GM23338 (cell line): ENCODE measurements at regions not wholly inside any gene's neighbourhood (a gene's known extent, or its start where the extent isn't known, plus 50 kb on each side); places are given as distances from the start of the nearest gene placed in this dataset.

Source experiments
- ATAC-seq: fragments of 200-7000 bp; cut with Tn5 transposase; 3 replicates; pipeline ENCODE4 v1.9.1; 2020
- DNase-seq: peaks from one replicate; pipeline ENCODE4 v3.0.0-alpha.2; 2015; ENCODE audit warnings: low spot score
- H2AFZ ChIP-seq: fragments of 200-600 bp; sonication (generic); 2 replicates; pipeline ENCODE4 v1.8.0; 2016; ENCODE audit warnings: antibody characterized with exemption, mild to moderate bottlenecking, moderate library complexity
- H3F3A ChIP-seq: fragments of 200-600 bp; sonication (generic); replicated peaks from 2 replicates; pipeline ENCODE4 v1.8.0; 2017; ENCODE audit warnings: antibody characterized with exemption, mixed run types, low read depth
- H3K27ac ChIP-seq: fragments of 200-600 bp; sonication (generic); 2 replicates; pipeline ENCODE4 v1.6.1; 2016; ENCODE audit warnings: low read depth
- H3K27me3 ChIP-seq: fragments of 200-600 bp; sonication (generic); 2 replicates; pipeline ENCODE4 v1.8.0; 2016; ENCODE audit warnings: mild to moderate bottlenecking, mixed run types, moderate library complexity; ENCODE audit not compliant: insufficient read depth
- H3K36me3 ChIP-seq: fragments of 200-600 bp; sonication (generic); 2 replicates; pipeline ENCODE4 v1.8.0; 2016; ENCODE audit warnings: mild to moderate bottlenecking; ENCODE audit not compliant: insufficient read depth
- H3K4me1 ChIP-seq: fragments of 200-600 bp; sonication (generic); 2 replicates; pipeline ENCODE4 v1.8.0; 2016; ENCODE audit warnings: mild to moderate bottlenecking, moderate library complexity; ENCODE audit not compliant: insufficient read depth
- H3K4me2 ChIP-seq: fragments of 200-600 bp; sonication (generic); 2 replicates; pipeline ENCODE4 v1.7.1; 2017; ENCODE audit warnings: mixed run types
- H3K4me3 ChIP-seq: fragments of 200-600 bp; sonication (generic); 2 replicates; pipeline ENCODE4 v1.6.1; 2016; ENCODE audit warnings: mixed run types
- H3K79me2 ChIP-seq: fragments of 200-600 bp; sonication (generic); replicated peaks from 2 replicates; pipeline ENCODE4 v1.8.0; 2017; ENCODE audit warnings: mild to moderate bottlenecking; ENCODE audit not compliant: insufficient read depth
- H3K9me2 ChIP-seq: fragments of 200-600 bp; sonication (generic); 2 replicates; pipeline ENCODE4 v1.8.0; 2017; ENCODE audit not compliant: insufficient read depth
- H4K20me1 ChIP-seq: fragments of 200-600 bp; sonication (generic); replicated peaks from 2 replicates; pipeline ENCODE4 v1.8.0; 2017; ENCODE audit warnings: mild to moderate bottlenecking; ENCODE audit not compliant: insufficient read depth
- H3K27ac Mint-ChIP-seq: 2 replicates; pipeline ENCODE4 v1.8.0; 2020; ENCODE audit warnings: inconsistent platforms, mild to moderate bottlenecking, moderate library complexity, mixed read lengths
- H3K27me3 Mint-ChIP-seq: 3 replicates; pipeline ENCODE4 v1.8.0; 2022; ENCODE audit warnings: low read depth, mild to moderate bottlenecking, moderate library complexity, mixed read lengths, inconsistent platforms; ENCODE audit not compliant: insufficient read depth, poor library complexity
- H3K36me3 Mint-ChIP-seq: 3 replicates; pipeline ENCODE4 v1.8.0; 2021; ENCODE audit warnings: low read depth, mild to moderate bottlenecking, inconsistent platforms, moderate library complexity, mixed read lengths
- H3K4me1 Mint-ChIP-seq: 3 replicates; pipeline ENCODE4 v1.8.0; 2020; ENCODE audit warnings: mild to moderate bottlenecking, inconsistent platforms, mixed read lengths
- H3K4me3 Mint-ChIP-seq: 3 replicates; pipeline ENCODE4 v1.8.0; 2021; ENCODE audit warnings: moderate library complexity, mild to moderate bottlenecking, inconsistent platforms, mixed read lengths
- H3K9me3 Mint-ChIP-seq: 3 replicates; pipeline ENCODE4 v1.8.0; 2020; ENCODE audit warnings: moderate library complexity, mild to moderate bottlenecking, inconsistent platforms, mixed read lengths
- CREB1 ChIP-seq: fragments of 250-450 bp; sonication (Bioruptor Pico); IDR thresholded peaks from 2 replicates; pipeline ENCODE4 v1.5.0; 2020; ENCODE audit warnings: low read depth, mild to moderate bottlenecking, moderate library complexity
- ETS1 ChIP-seq: IDR thresholded peaks from 2 replicates; pipeline ENCODE4 v1.6.1; 2016; ENCODE audit warnings: antibody characterized with exemption
- EZH2 ChIP-seq: fragments of 200-600 bp; sonication (generic); IDR thresholded peaks from one replicate; pipeline ENCODE4 v1.8.0; 2017; ENCODE audit warnings: antibody characterized with exemption, mild to moderate bottlenecking, low read depth; ENCODE audit not compliant: unreplicated experiment
- ZNF114 ChIP-seq: fragments of 250-450 bp; sonication (Bioruptor Pico); IDR thresholded peaks from 2 replicates; pipeline ENCODE4 v1.5.0; 2020; ENCODE audit warnings: mild to moderate bottlenecking, moderate library complexity
- ZNF331 ChIP-seq: fragments of 250-450 bp; sonication (Bioruptor Pico); IDR thresholded peaks from 2 replicates; pipeline ENCODE4 v1.5.0; 2020; ENCODE audit warnings: low read depth, mild to moderate bottlenecking, moderate library complexity
- ZNF462 ChIP-seq: fragments of 250-450 bp; sonication (Bioruptor Pico); IDR thresholded peaks from 2 replicates; pipeline ENCODE4 v1.5.0; 2020; ENCODE audit warnings: mild to moderate bottlenecking, moderate library complexity
- TF ChIP-seq, protein P1 (sequence below), 2 experiments: fragments of 200-600 bp in 1 of 2; sonication (generic) in 1 of 2; conservative IDR thresholded peaks; 2 replicates each; pipeline versions ENCODE4 v1.5.1 to v1.6.1; 2016 to 2017; ENCODE audit warnings: antibody characterized with exemption in 2 of 2, low read depth in 2 of 2, mild to moderate bottlenecking in 2 of 2, moderate library complexity in 1 of 2

GRCh38 chr12:59268295-59268809 is 327.5 kb upstream of the SLC16A7 start:
- Histone ChIP-seq H3K36me3 (no peaks in the 10 kb centered on the region), H3K9me2 (0 out of 2 replicates have a peak, but pooled peaks cover 3% of the 10 kb centered on the region), H3K4me3 (no peak overlapping the region), H3K79me2 (no peaks in the 10 kb centered on the region), H3F3A (no peaks in the 10 kb centered on the region), H2AFZ (no peak overlapping the region; the same call in 1 of the 2 replicates), H3K27me3 (no peaks in the 10 kb centered on the region), H3K4me1 (no peaks in the 10 kb centered on the region), H3K27ac (no peak overlapping the region), H4K20me1 (no peaks in the 10 kb centered on the region), H3K4me2 (no peak overlapping the region)
- no peak for TF ChIP-seq CREB1 (CRISPR knock-in tag)
- no peak for TF ChIP-seq ZNF114 (CRISPR knock-in tag)
- TF ChIP-seq ZNF462 (CRISPR knock-in tag) = no peak
- no peak for TF ChIP-seq ZNF331 (CRISPR knock-in tag)
- no peak for TF ChIP-seq EZH2
- TF ChIP-seq, protein P1, sequence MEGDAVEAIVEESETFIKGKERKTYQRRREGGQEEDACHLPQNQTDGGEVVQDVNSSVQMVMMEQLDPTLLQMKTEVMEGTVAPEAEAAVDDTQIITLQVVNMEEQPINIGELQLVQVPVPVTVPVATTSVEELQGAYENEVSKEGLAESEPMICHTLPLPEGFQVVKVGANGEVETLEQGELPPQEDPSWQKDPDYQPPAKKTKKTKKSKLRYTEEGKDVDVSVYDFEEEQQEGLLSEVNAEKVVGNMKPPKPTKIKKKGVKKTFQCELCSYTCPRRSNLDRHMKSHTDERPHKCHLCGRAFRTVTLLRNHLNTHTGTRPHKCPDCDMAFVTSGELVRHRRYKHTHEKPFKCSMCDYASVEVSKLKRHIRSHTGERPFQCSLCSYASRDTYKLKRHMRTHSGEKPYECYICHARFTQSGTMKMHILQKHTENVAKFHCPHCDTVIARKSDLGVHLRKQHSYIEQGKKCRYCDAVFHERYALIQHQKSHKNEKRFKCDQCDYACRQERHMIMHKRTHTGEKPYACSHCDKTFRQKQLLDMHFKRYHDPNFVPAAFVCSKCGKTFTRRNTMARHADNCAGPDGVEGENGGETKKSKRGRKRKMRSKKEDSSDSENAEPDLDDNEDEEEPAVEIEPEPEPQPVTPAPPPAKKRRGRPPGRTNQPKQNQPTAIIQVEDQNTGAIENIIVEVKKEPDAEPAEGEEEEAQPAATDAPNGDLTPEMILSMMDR (conservative IDR thresholded peaks at IDR 0.05; ENCODE audit: low read depth in 2 of 2) = peak in 1 of 2 experiments; percentile 52; a peak in 2 of 4 replicates
- TF ChIP-seq ETS1 = no peak
- no peak overlapping the region for H3K27ac Mint-ChIP-seq
- H3K4me3 Mint-ChIP-seq = no peak overlapping the region
- H3K9me3 Mint-ChIP-seq = peaks cover 8% of the 10 kb centered on the region
- H3K4me1 Mint-ChIP-seq = no peaks in the 10 kb centered on the region
- no peak for DNase-seq
- ATAC-seq = no peak
- H3K36me3 Mint-ChIP-seq = no peaks in the 10 kb centered on the region
- H3K27me3 Mint-ChIP-seq = no peaks in the 10 kb centered on the region
